ENCODE measurements at regions not wholly inside any gene's neighbourhood (a gene's known extent, or its start where the extent isn't known, plus 50 kb on each side); places are given as distances from the start of the nearest gene placed in this dataset.

- Mint-ChIP-seq H3K9me3 (ENCODE audit: unreplicated experiment) (no peaks in the 10 kb centered on the region), H3K4me1 (ENCODE audit: unreplicated experiment) (no peaks in the 10 kb centered on the region), H3K4me3 (ENCODE audit: unreplicated experiment) (no peak overlapping the region), H3K27me3 (ENCODE audit: unreplicated experiment) (no peaks in the 10 kb centered on the region), H3K36me3 (ENCODE audit: low read depth, unreplicated experiment) (no peaks in the 10 kb centered on the region), H3K27ac (ENCODE audit: unreplicated experiment) (no peak overlapping the region)
- TF ChIP-seq CTCF (IDR thresholded peaks at IDR 0.05; ENCODE audit: unreplicated experiment), result no peak
- no peak for DNase-seq (ENCODE audit: low spot score)
Measured at GRCh38 chr7:84624927-84625326, 430.3 kb upstream of the SEMA3A start.

GRCh38 chr7:84624527-84624926 lies 429.9 kb upstream of the SEMA3A start:
- H3K27me3 Mint-ChIP-seq (ENCODE audit: unreplicated experiment), result no peaks in the 10 kb centered on the region
- no peaks in the 10 kb centered on the region for H3K36me3 Mint-ChIP-seq (ENCODE audit: low read depth, unreplicated experiment)
- H3K27ac Mint-ChIP-seq (ENCODE audit: unreplicated experiment), result no peak overlapping the region
- TF ChIP-seq CTCF (IDR thresholded peaks at IDR 0.05; ENCODE audit: unreplicated experiment), result no peak
- no peaks in the 10 kb centered on the region for H3K9me3 Mint-ChIP-seq (ENCODE audit: unreplicated experiment)
- no peak overlapping the region for H3K4me3 Mint-ChIP-seq (ENCODE audit: unreplicated experiment)
- no peaks in the 10 kb centered on the region for H3K4me1 Mint-ChIP-seq (ENCODE audit: unreplicated experiment)
- no peak for DNase-seq (ENCODE audit: low spot score)

- Mint-ChIP-seq H3K27me3 (ENCODE audit: unreplicated experiment) (no peaks in the 10 kb centered on the region), H3K36me3 (ENCODE audit: low read depth, unreplicated experiment) (no peaks in the 10 kb centered on the region), H3K27ac (ENCODE audit: unreplicated experiment) (no peak overlapping the region), H3K4me1 (ENCODE audit: unreplicated experiment) (peaks cover 3% of the 10 kb centered on the region), H3K9me3 (ENCODE audit: unreplicated experiment) (no peaks in the 10 kb centered on the region), H3K4me3 (ENCODE audit: unreplicated experiment) (no peak overlapping the region)
- no peak for DNase-seq (ENCODE audit: low spot score)
- no peak for TF ChIP-seq CTCF (IDR thresholded peaks at IDR 0.05; ENCODE audit: unreplicated experiment)
Measured at GRCh38 chr7:84617265-84618030, 422.9 kb upstream of the SEMA3A start.

- no peaks in the 10 kb centered on the region for H3K36me3 Mint-ChIP-seq (ENCODE audit: low read depth, unreplicated experiment)
- H3K4me1 Mint-ChIP-seq (ENCODE audit: unreplicated experiment), result peaks cover 3% of the 10 kb centered on the region
- no peaks in the 10 kb centered on the region for H3K9me3 Mint-ChIP-seq (ENCODE audit: unreplicated experiment)
- no peak for TF ChIP-seq CTCF (IDR thresholded peaks at IDR 0.05; ENCODE audit: unreplicated experiment)
- H3K27ac Mint-ChIP-seq (ENCODE audit: unreplicated experiment), result no peak overlapping the region
- no peaks in the 10 kb centered on the region for H3K27me3 Mint-ChIP-seq (ENCODE audit: unreplicated experiment)
- DNase-seq (ENCODE audit: low spot score), result no peak
- H3K4me3 Mint-ChIP-seq (ENCODE audit: unreplicated experiment), result no peak overlapping the region
Measured at GRCh38 chr7:84614821-84615501, 420.4 kb upstream of the SEMA3A start.

All from endothelial cell (in vitro differentiated cells).